ENCODE measurements at regions not wholly inside any gene's neighbourhood (a gene's known extent, or its start where the extent isn't known, plus 50 kb on each side); places are given as distances from the start of the nearest gene placed in this dataset.

DNA sequence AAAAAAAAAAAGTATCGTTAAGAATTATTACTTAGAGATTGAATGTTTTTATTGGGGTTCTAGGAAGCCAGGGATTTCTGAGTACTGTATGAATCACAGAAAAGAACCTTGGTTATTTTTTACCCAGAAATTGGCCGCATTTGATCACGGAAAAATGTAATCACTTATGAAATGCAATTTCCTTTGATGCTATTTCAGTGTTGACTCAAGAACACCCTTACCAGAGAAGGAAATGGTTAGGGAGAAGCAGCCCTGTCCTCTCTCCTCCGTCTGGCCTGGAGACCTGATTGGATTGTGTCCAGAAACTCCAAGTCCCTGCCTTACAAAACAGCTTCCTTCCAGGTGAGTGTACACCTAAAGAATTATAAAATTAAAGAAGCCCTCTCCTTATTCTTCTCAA lies 116.7 kb downstream of the MED10 start:
- Histone ChIP-seq H3K36me3 (ENCODE audit: control insufficient read depth in 2 of 2, insufficient read depth in 2 of 2, low read length in 1 of 2) (no peaks in the 10 kb centered on the region), H3K27me3 (ENCODE audit: control insufficient read depth in 1 of 2, insufficient read depth in 2 of 2, low read length in 2 of 2) (no peaks in the 10 kb centered on the region), H3K27ac (ENCODE audit: low read depth in 2 of 2, low read length in 1 of 2) (no peak overlapping the region), H3K9me3 (ENCODE audit: control insufficient read depth in 2 of 2, insufficient read depth in 1 of 2, low read depth in 1 of 2, low read length in 1 of 2) (no peaks in the 10 kb centered on the region), H3K4me1 (ENCODE audit: control insufficient read depth in 2 of 2, insufficient read depth in 2 of 2, low read length in 1 of 2) (no peaks in the 10 kb centered on the region), H3K4me3 (ENCODE audit: low read depth in 1 of 2, low read length in 2 of 2) (no peak overlapping the region)
- 34 to 35% methylated on average over 4 of the region's 4 CpGs for WGBS, 2 donors

DNA sequence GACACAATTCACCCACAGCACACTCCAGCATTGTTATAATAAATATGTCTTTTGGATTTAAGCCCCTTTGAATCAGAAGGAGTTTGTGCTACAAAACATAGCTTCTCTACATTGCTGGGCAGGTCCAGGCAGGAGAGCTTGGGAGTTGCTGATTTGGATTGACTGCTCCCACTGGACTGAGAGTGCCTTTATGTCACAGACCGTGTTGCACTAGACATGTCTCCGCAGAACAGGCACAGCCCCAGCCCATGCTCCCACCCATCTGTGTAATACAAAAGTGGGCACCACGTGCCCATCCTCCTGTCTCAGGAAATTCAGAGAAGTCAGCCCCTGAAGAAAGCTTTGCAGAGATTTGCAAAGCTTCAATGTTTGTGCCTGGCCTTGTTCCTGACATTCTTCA lies 117.1 kb downstream of the MED10 start:
- Histone ChIP-seq H3K4me1 (ENCODE audit: control insufficient read depth in 2 of 2, insufficient read depth in 2 of 2, low read length in 1 of 2) (no peaks in the 10 kb centered on the region), H3K9me3 (ENCODE audit: control insufficient read depth in 2 of 2, insufficient read depth in 1 of 2, low read depth in 1 of 2, low read length in 1 of 2) (no peaks in the 10 kb centered on the region), H3K4me3 (ENCODE audit: low read depth in 1 of 2, low read length in 2 of 2) (no peak overlapping the region), H3K27me3 (ENCODE audit: control insufficient read depth in 1 of 2, insufficient read depth in 2 of 2, low read length in 2 of 2) (no peaks in the 10 kb centered on the region), H3K36me3 (ENCODE audit: control insufficient read depth in 2 of 2, insufficient read depth in 2 of 2, low read length in 1 of 2) (no peaks in the 10 kb centered on the region), H3K27ac (ENCODE audit: low read depth in 2 of 2, low read length in 1 of 2) (peak overlapping the region; percentile 23 to 52)
- 28 to 59% methylated on average over 3 of the region's 3 CpGs for WGBS, 2 donors

DNA sequence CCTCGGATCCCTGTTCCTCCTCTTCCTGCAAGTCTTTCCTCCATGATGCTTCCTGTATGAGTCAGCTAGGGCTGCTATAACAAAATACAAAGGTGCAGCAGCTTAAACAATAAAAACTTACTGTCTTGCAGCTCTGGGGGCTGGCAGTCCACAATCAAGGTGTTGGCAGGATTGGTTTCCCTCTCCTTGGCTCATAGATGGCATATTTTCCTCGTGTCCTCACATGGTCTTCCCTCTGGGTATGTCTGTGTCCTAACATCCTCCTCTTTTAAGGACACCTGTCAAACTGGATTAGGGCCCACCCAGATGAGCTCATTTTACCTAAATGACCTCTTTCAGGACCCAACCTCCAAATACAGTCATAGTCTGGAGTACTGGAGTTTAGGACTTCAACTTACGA lies 117.5 kb downstream of the MED10 start:
- peak overlapping the region; percentile 8 to 23 for H3K27ac ChIP-seq (ENCODE audit: low read depth in 2 of 2, low read length in 1 of 2)
- no peaks in the 10 kb centered on the region for H3K27me3 ChIP-seq (ENCODE audit: control insufficient read depth in 1 of 2, insufficient read depth in 2 of 2, low read length in 2 of 2)
- no peaks in the 10 kb centered on the region for H3K9me3 ChIP-seq (ENCODE audit: control insufficient read depth in 2 of 2, insufficient read depth in 1 of 2, low read depth in 1 of 2, low read length in 1 of 2)
- H3K36me3 ChIP-seq (ENCODE audit: control insufficient read depth in 2 of 2, insufficient read depth in 2 of 2, low read length in 1 of 2): no peaks in the 10 kb centered on the region
- 36 to 49% methylated on average over 3 of the region's 3 CpGs for WGBS, 2 donors
- no peaks in the 10 kb centered on the region for H3K4me1 ChIP-seq (ENCODE audit: control insufficient read depth in 2 of 2, insufficient read depth in 2 of 2, low read length in 1 of 2)
- no peak overlapping the region for H3K4me3 ChIP-seq (ENCODE audit: low read depth in 1 of 2, low read length in 2 of 2)

DNA sequence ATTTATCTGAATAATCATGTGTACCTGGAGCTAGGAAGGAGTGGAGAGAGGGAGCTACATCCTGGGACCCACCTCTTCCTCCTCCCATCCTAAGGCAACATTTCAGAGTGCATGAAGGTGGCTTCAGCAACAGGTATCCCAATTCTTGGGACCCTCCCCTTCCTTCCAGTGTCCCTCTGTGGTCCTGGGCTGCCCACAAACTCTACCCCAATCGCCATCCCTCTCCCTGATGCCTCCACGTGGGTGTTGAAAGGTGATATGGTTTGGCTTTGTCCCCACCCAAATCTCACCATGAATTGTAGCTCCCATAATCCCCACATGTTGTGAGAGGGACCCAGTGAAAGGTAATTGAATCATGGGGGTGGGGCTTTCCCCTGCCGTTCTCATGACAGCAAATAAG lies 121.4 kb downstream of the MED10 start:
- H3K4me1 ChIP-seq (ENCODE audit: control insufficient read depth in 2 of 2, insufficient read depth in 2 of 2, low read length in 1 of 2): no peaks in the 10 kb centered on the region
- 52 to 54% methylated on average over 3 of the region's 3 CpGs for WGBS, 2 donors
- H3K36me3 ChIP-seq (ENCODE audit: control insufficient read depth in 2 of 2, insufficient read depth in 2 of 2, low read length in 1 of 2): no peaks in the 10 kb centered on the region
- no peak overlapping the region for H3K4me3 ChIP-seq (ENCODE audit: low read depth in 1 of 2, low read length in 2 of 2)
- H3K27ac ChIP-seq (ENCODE audit: low read depth in 2 of 2, low read length in 1 of 2): no peak overlapping the region
- H3K27me3 ChIP-seq (ENCODE audit: control insufficient read depth in 1 of 2, insufficient read depth in 2 of 2, low read length in 2 of 2): no peaks in the 10 kb centered on the region
- H3K9me3 ChIP-seq (ENCODE audit: control insufficient read depth in 2 of 2, insufficient read depth in 1 of 2, low read depth in 1 of 2, low read length in 1 of 2): no peaks in the 10 kb centered on the region

DNA sequence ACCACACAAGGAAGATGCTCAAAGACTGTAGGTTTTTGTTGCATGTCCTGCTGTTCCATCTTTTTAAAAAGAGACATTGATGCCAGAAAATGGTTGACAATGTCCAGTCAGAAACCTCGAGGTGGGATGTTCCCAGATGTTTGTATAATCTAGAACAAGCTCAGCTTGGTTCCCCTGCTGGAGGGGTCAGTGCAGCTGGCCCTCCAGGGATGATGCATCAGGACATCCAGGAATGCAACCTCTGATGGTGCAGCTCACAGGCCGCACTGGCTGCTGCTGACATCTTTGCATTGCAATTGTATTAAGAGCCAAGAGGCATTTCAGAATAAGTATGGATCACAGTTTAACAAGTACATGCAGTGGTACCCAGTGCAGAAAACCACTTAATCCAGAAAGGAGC lies 122.4 kb downstream of the MED10 start:
- WGBS, 2 donors: 21 to 28% methylated on average over 2 of the region's 2 CpGs
- Histone ChIP-seq H3K4me3 (ENCODE audit: low read depth in 1 of 2, low read length in 2 of 2) (no peak overlapping the region), H3K4me1 (ENCODE audit: control insufficient read depth in 2 of 2, insufficient read depth in 2 of 2, low read length in 1 of 2) (no peaks in the 10 kb centered on the region), H3K9me3 (ENCODE audit: control insufficient read depth in 2 of 2, insufficient read depth in 1 of 2, low read depth in 1 of 2, low read length in 1 of 2) (no peaks in the 10 kb centered on the region), H3K27me3 (ENCODE audit: control insufficient read depth in 1 of 2, insufficient read depth in 2 of 2, low read length in 2 of 2) (no peaks in the 10 kb centered on the region), H3K36me3 (ENCODE audit: control insufficient read depth in 2 of 2, insufficient read depth in 2 of 2, low read length in 1 of 2) (no peaks in the 10 kb centered on the region), H3K27ac (ENCODE audit: low read depth in 2 of 2, low read length in 1 of 2) (no peak overlapping the region)

DNA sequence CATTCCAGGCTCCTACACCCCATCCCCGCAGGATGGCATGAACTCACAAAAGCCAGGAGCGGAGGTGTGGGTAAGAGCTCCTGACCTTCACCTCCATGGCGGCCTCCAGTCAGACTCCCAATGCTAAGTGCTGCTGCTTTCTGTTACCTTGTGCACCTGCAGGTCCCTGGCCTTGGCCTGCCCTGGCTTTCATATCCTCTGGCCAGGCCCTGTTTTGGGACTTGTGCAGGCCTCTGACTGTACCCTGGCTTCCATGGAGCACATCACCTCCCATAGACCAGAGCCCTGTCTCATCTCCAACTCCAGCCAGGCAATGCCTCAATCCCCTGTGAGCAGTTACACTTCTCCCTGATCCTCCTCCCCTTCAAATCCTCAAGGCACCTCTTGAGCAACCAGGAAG lies 124.5 kb downstream of the MED10 start:
- H3K9me3 ChIP-seq (ENCODE audit: control insufficient read depth in 2 of 2, insufficient read depth in 1 of 2, low read depth in 1 of 2, low read length in 1 of 2): no peaks in the 10 kb centered on the region
- H3K36me3 ChIP-seq (ENCODE audit: control insufficient read depth in 2 of 2, insufficient read depth in 2 of 2, low read length in 1 of 2): no peaks in the 10 kb centered on the region
- H3K4me1 ChIP-seq (ENCODE audit: control insufficient read depth in 2 of 2, insufficient read depth in 2 of 2, low read length in 1 of 2): peaks cover 0 to 4% of the 10 kb centered on the region in 2 donors
- WGBS, 2 donors: 64 to 71% methylated on average over 3 of the region's 3 CpGs
- H3K27me3 ChIP-seq (ENCODE audit: control insufficient read depth in 1 of 2, insufficient read depth in 2 of 2, low read length in 2 of 2): no peaks in the 10 kb centered on the region
- H3K27ac ChIP-seq (ENCODE audit: low read depth in 2 of 2, low read length in 1 of 2): no peak overlapping the region
- no peak overlapping the region for H3K4me3 ChIP-seq (ENCODE audit: low read depth in 1 of 2, low read length in 2 of 2)

DNA sequence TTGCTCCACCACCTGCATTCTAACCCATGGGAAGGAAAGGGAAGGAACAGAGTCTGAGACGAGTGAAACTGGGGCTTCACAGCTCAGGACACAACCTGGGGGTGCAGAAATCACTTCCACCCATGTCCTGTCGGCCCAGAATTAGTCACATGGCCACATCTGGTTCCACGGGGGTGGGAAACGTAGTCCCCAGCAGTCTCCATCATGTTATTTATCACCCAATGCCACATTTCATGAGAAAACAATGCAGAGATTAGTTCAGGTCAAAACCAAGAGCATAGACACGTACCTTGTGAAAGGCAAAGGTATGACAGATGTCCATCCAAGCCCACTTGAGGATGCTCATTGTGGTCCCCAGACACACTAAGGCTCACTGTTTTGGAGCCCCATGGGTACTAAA lies 125.1 kb downstream of the MED10 start:
- H3K27me3 ChIP-seq (ENCODE audit: control insufficient read depth in 1 of 2, insufficient read depth in 2 of 2, low read length in 2 of 2): no peaks in the 10 kb centered on the region
- H3K4me3 ChIP-seq (ENCODE audit: low read depth in 1 of 2, low read length in 2 of 2): no peak overlapping the region
- H3K4me1 ChIP-seq (ENCODE audit: control insufficient read depth in 2 of 2, insufficient read depth in 2 of 2, low read length in 1 of 2): peaks cover 0 to 4% of the 10 kb centered on the region in 2 donors
- no peaks in the 10 kb centered on the region for H3K9me3 ChIP-seq (ENCODE audit: control insufficient read depth in 2 of 2, insufficient read depth in 1 of 2, low read depth in 1 of 2, low read length in 1 of 2)
- 59 to 68% methylated on average over 5 of the region's 5 CpGs for WGBS, 2 donors
- H3K36me3 ChIP-seq (ENCODE audit: control insufficient read depth in 2 of 2, insufficient read depth in 2 of 2, low read length in 1 of 2): no peaks in the 10 kb centered on the region
- no peak overlapping the region for H3K27ac ChIP-seq (ENCODE audit: low read depth in 2 of 2, low read length in 1 of 2)

DNA sequence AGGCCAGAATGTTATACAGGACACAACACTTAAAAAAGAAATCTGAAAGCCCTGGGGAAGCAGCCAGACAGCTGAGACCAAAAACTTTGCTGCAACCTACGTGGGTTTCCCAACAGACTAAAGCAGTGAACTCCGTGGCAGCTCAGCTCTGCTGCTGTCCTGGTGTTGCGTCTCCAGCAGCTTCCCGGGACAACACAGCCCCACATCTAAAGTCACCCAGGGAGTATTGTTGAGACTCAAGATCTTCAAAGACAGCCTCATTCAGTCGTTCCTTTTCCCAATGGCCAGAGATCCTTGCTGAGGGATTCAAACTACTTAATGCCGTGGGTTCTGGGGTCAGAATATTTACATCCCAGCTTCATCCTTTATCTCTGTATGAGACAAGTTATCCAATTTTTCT lies 125.8 kb downstream of the MED10 start:
- WGBS, 2 donors: 78 to 83% methylated on average over 6 of the region's 6 CpGs
- peaks cover 0 to 4% of the 10 kb centered on the region in 2 donors for H3K4me1 ChIP-seq (ENCODE audit: control insufficient read depth in 2 of 2, insufficient read depth in 2 of 2, low read length in 1 of 2)
- no peak overlapping the region for H3K4me3 ChIP-seq (ENCODE audit: low read depth in 1 of 2, low read length in 2 of 2)
- no peak overlapping the region for H3K27ac ChIP-seq (ENCODE audit: low read depth in 2 of 2, low read length in 1 of 2)
- no peaks in the 10 kb centered on the region for H3K9me3 ChIP-seq (ENCODE audit: control insufficient read depth in 2 of 2, insufficient read depth in 1 of 2, low read depth in 1 of 2, low read length in 1 of 2)
- H3K27me3 ChIP-seq (ENCODE audit: control insufficient read depth in 1 of 2, insufficient read depth in 2 of 2, low read length in 2 of 2): no peaks in the 10 kb centered on the region
- no peaks in the 10 kb centered on the region for H3K36me3 ChIP-seq (ENCODE audit: control insufficient read depth in 2 of 2, insufficient read depth in 2 of 2, low read length in 1 of 2)

DNA sequence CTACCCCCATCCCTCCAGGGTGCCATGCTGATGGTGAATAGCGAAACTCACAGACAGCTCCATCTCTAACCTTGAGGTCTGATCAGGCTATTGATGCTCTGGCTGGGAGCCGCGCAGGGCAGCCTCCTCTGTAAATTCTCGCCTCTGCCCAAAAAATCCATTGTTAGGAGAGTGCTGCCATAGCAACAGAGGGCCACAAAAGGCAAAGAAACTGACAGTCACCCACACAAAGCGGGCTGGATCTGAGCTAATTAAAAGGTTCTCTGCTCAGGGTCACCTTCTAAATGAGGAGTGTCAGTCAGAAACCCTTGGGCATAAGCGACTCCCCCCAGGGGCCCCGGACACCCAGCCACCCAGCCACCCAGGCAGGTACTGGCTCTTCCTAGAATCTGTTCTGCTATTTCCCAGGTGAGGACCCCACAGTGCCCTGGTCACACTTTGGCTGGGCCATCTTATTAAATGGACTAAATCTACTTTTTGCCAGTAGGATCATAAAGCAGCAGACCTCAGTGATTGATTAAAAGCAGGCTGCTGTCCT lies 126.7 kb downstream of the MED10 start:
- H3K27me3 ChIP-seq (ENCODE audit: control insufficient read depth in 1 of 2, insufficient read depth in 2 of 2, low read length in 2 of 2): no peaks in the 10 kb centered on the region
- WGBS, 2 donors: 73 to 77% methylated on average over 7 of the region's 7 CpGs
- peaks cover 0 to 4% of the 10 kb centered on the region in 2 donors for H3K4me1 ChIP-seq (ENCODE audit: control insufficient read depth in 2 of 2, insufficient read depth in 2 of 2, low read length in 1 of 2)
- no peak overlapping the region for H3K4me3 ChIP-seq (ENCODE audit: low read depth in 1 of 2, low read length in 2 of 2)
- no peaks in the 10 kb centered on the region for H3K9me3 ChIP-seq (ENCODE audit: control insufficient read depth in 2 of 2, insufficient read depth in 1 of 2, low read depth in 1 of 2, low read length in 1 of 2)
- H3K36me3 ChIP-seq (ENCODE audit: control insufficient read depth in 2 of 2, insufficient read depth in 2 of 2, low read length in 1 of 2): no peaks in the 10 kb centered on the region
- H3K27ac ChIP-seq (ENCODE audit: low read depth in 2 of 2, low read length in 1 of 2): no peak overlapping the region

DNA sequence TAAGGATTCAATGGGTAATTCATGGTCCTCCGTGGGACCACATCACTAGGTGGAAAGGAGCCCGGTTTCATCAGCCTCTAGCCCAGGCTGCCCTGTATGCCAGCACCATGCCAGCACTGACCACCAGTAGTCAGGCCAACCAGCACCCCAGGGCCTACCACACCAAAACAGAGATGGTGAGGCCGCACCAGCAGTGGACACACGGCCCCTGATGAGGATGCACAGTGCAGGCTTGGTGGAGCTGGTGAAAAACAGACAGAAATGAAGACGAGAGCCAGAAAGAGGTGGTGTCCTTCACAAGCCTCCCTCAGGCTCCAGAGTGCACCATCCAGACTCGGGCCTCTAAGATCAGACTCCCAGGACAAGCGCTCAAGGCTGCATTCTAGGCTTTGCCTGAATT lies 128.2 kb downstream of the MED10 start:
- Histone ChIP-seq H3K27ac (ENCODE audit: low read depth in 2 of 2, low read length in 1 of 2) (no peak overlapping the region), H3K36me3 (ENCODE audit: control insufficient read depth in 2 of 2, insufficient read depth in 2 of 2, low read length in 1 of 2) (no peaks in the 10 kb centered on the region), H3K27me3 (ENCODE audit: control insufficient read depth in 1 of 2, insufficient read depth in 2 of 2, low read length in 2 of 2) (no peaks in the 10 kb centered on the region), H3K4me1 (ENCODE audit: control insufficient read depth in 2 of 2, insufficient read depth in 2 of 2, low read length in 1 of 2) (peaks cover 0 to 4% of the 10 kb centered on the region in 2 donors), H3K4me3 (ENCODE audit: low read depth in 1 of 2, low read length in 2 of 2) (no peak overlapping the region), H3K9me3 (ENCODE audit: control insufficient read depth in 2 of 2, insufficient read depth in 1 of 2, low read depth in 1 of 2, low read length in 1 of 2) (no peaks in the 10 kb centered on the region)
- WGBS, 2 donors: 86% methylated on average over 7 of the region's 7 CpGs
